ENCODE measurements at regions not wholly inside any gene's neighbourhood (a gene's known extent, or its start where the extent isn't known, plus 50 kb on each side); places are given as distances from the start of the nearest gene placed in this dataset.

DNA sequence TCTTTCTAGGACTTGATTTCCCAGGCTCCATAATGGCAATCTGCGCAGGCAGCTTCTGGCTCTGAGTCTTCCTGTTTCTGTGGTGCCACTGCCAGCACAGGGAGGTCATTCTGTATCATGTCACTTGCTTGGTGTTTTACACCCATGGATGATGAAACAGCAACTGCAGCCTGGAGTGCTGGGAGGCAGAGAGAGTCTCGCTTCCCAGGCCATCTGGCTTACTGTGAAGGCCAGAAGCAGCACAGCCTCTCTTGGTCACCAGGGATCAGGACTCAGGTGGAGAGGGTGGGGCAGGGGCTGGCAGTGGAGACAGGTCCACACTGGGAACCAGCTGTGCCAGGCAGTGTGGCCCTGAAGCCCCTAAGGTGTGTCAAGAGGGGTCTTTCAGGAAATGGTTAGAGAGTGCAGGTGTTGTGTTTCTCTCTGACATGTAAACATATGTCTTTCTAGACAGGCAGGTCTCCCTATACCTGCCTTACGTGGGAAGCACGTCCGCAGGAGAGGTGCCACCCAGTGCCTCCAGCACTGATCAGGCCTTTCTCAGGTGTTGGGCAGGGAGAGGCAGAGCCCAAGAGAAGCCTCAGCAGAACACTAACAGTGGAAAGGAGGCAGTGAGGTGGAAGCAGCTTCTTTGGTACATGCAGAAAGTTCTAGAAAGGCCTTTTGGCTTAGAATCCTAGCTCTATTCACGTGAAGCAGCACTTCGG lies 71.4 kb downstream of the INSIG1 start (continued):
- TF ChIP-seq NFYB (IDR thresholded peaks at IDR 0.05; ENCODE audit: insufficient read depth, low read depth, low read length), result no peak
- TF ChIP-seq PML (IDR thresholded peaks at IDR 0.05; ENCODE audit: low read length), result no peak
- no peak for TF ChIP-seq ZNF207 (IDR thresholded peaks at IDR 0.05; ENCODE audit: borderline replicate concordance)
- no peak for TF ChIP-seq KLF5 (IDR thresholded peaks at IDR 0.05; ENCODE audit: partially characterized antibody)
- no peak for TF ChIP-seq RELA (IDR thresholded peaks at IDR 0.05; ENCODE audit: borderline replicate concordance, partially characterized antibody)
- TF ChIP-seq GABPA (IDR thresholded peaks at IDR 0.05; ENCODE audit: low read depth), result no peak
- TF ChIP-seq, protein P1, sequence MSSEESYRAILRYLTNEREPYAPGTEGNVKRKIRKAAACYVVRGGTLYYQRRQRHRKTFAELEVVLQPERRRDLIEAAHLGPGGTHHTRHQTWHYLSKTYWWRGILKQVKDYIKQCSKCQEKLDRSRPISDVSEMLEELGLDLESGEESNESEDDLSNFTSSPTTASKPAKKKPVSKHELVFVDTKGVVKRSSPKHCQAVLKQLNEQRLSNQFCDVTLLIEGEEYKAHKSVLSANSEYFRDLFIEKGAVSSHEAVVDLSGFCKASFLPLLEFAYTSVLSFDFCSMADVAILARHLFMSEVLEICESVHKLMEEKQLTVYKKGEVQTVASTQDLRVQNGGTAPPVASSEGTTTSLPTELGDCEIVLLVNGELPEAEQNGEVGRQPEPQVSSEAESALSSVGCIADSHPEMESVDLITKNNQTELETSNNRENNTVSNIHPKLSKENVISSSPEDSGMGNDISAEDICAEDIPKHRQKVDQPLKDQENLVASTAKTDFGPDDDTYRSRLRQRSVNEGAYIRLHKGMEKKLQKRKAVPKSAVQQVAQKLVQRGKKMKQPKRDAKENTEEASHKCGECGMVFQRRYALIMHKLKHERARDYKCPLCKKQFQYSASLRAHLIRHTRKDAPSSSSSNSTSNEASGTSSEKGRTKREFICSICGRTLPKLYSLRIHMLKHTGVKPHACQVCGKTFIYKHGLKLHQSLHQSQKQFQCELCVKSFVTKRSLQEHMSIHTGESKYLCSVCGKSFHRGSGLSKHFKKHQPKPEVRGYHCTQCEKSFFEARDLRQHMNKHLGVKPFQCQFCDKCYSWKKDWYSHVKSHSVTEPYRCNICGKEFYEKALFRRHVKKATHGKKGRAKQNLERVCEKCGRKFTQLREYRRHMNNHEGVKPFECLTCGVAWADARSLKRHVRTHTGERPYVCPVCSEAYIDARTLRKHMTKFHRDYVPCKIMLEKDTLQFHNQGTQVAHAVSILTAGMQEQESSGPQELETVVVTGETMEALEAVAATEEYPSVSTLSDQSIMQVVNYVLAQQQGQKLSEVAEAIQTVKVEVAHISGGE (CRISPR knock-in tag; IDR thresholded peaks at IDR 0.05), result no peak
- TF ChIP-seq, protein P2, sequence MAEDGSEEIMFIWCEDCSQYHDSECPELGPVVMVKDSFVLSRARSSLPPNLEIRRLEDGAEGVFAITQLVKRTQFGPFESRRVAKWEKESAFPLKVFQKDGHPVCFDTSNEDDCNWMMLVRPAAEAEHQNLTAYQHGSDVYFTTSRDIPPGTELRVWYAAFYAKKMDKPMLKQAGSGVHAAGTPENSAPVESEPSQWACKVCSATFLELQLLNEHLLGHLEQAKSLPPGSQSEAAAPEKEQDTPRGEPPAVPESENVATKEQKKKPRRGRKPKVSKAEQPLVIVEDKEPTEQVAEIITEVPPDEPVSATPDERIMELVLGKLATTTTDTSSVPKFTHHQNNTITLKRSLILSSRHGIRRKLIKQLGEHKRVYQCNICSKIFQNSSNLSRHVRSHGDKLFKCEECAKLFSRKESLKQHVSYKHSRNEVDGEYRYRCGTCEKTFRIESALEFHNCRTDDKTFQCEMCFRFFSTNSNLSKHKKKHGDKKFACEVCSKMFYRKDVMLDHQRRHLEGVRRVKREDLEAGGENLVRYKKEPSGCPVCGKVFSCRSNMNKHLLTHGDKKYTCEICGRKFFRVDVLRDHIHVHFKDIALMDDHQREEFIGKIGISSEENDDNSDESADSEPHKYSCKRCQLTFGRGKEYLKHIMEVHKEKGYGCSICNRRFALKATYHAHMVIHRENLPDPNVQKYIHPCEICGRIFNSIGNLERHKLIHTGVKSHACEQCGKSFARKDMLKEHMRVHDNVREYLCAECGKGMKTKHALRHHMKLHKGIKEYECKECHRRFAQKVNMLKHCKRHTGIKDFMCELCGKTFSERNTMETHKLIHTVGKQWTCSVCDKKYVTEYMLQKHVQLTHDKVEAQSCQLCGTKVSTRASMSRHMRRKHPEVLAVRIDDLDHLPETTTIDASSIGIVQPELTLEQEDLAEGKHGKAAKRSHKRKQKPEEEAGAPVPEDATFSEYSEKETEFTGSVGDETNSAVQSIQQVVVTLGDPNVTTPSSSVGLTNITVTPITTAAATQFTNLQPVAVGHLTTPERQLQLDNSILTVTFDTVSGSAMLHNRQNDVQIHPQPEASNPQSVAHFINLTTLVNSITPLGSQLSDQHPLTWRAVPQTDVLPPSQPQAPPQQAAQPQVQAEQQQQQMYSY (CRISPR knock-in tag; IDR thresholded peaks at IDR 0.05), result no peak
- no peak for TF ChIP-seq GATAD2B (conservative IDR thresholded peaks at IDR 0.05; ENCODE audit: low read depth)
- TF ChIP-seq, protein P3, sequence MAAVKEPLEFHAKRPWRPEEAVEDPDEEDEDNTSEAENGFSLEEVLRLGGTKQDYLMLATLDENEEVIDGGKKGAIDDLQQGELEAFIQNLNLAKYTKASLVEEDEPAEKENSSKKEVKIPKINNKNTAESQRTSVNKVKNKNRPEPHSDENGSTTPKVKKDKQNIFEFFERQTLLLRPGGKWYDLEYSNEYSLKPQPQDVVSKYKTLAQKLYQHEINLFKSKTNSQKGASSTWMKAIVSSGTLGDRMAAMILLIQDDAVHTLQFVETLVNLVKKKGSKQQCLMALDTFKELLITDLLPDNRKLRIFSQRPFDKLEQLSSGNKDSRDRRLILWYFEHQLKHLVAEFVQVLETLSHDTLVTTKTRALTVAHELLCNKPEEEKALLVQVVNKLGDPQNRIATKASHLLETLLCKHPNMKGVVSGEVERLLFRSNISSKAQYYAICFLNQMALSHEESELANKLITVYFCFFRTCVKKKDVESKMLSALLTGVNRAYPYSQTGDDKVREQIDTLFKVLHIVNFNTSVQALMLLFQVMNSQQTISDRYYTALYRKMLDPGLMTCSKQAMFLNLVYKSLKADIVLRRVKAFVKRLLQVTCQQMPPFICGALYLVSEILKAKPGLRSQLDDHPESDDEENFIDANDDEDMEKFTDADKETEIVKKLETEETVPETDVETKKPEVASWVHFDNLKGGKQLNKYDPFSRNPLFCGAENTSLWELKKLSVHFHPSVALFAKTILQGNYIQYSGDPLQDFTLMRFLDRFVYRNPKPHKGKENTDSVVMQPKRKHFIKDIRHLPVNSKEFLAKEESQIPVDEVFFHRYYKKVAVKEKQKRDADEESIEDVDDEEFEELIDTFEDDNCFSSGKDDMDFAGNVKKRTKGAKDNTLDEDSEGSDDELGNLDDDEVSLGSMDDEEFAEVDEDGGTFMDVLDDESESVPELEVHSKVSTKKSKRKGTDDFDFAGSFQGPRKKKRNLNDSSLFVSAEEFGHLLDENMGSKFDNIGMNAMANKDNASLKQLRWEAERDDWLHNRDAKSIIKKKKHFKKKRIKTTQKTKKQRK (IDR thresholded peaks at IDR 0.05; ENCODE audit: low read depth, low read length), result no peak
- no peak for TF ChIP-seq NR2F1 (conservative IDR thresholded peaks at IDR 0.05)
- no peak for TF ChIP-seq FOS (IDR thresholded peaks at IDR 0.05; ENCODE audit: borderline replicate concordance, extremely low read depth, insufficient read length)
